WERI-Rb-1 (cell line): ENCODE measurements at regions not wholly inside any gene's neighbourhood (a gene's known extent, or its start where the extent isn't known, plus 50 kb on each side); places are given as distances from the start of the nearest gene placed in this dataset.

Source experiments
- DNase-seq: peaks from one replicate; pipeline ENCODE4 v3.0.0-alpha.2; 2020
- H3K27ac ChIP-seq: fragments of 250-450 bp; sonication (Bioruptor Pico); 2 replicates; pipeline ENCODE4 v1.5.1; 2020; ENCODE audit warnings: mild to moderate bottlenecking, moderate library complexity
- H3K27me3 ChIP-seq: fragments of 250-450 bp; sonication (Bioruptor Pico); 2 replicates; pipeline ENCODE4 v1.5.1; 2021; ENCODE audit warnings: mild to moderate bottlenecking, low read depth, moderate library complexity; ENCODE audit not compliant: insufficient read depth, severe bottlenecking
- H3K36me3 ChIP-seq: fragments of 250-450 bp; sonication (Bioruptor Pico); 2 replicates; pipeline ENCODE4 v1.5.1; 2020; ENCODE audit warnings: mild to moderate bottlenecking, moderate library complexity
- H3K4me3 ChIP-seq: 2 replicates; pipeline ENCODE4 v1.5.1; 2011; ENCODE audit warnings: low read depth, mild to moderate bottlenecking, control low read depth, low read length
- H3K9me3 ChIP-seq: fragments of 250-450 bp; sonication (Bioruptor Pico); 2 replicates; pipeline ENCODE4 v1.5.1; 2021; ENCODE audit warnings: mild to moderate bottlenecking, moderate library complexity; ENCODE audit not compliant: severe bottlenecking
- TF ChIP-seq, protein P1 (sequence below): IDR thresholded peaks from 2 replicates; pipeline ENCODE4 v1.5.1; 2011; ENCODE audit warnings: low read depth, mild to moderate bottlenecking, control low read depth, inconsistent platforms, low read length

- TF ChIP-seq, protein P1, sequence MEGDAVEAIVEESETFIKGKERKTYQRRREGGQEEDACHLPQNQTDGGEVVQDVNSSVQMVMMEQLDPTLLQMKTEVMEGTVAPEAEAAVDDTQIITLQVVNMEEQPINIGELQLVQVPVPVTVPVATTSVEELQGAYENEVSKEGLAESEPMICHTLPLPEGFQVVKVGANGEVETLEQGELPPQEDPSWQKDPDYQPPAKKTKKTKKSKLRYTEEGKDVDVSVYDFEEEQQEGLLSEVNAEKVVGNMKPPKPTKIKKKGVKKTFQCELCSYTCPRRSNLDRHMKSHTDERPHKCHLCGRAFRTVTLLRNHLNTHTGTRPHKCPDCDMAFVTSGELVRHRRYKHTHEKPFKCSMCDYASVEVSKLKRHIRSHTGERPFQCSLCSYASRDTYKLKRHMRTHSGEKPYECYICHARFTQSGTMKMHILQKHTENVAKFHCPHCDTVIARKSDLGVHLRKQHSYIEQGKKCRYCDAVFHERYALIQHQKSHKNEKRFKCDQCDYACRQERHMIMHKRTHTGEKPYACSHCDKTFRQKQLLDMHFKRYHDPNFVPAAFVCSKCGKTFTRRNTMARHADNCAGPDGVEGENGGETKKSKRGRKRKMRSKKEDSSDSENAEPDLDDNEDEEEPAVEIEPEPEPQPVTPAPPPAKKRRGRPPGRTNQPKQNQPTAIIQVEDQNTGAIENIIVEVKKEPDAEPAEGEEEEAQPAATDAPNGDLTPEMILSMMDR = no peak
- H3K27ac ChIP-seq = no peak overlapping the region
- no peak for DNase-seq
- H3K4me3 ChIP-seq = no peak overlapping the region
- H3K36me3 ChIP-seq = no peaks in the 10 kb centered on the region
- H3K27me3 ChIP-seq = no peaks in the 10 kb centered on the region
- H3K9me3 ChIP-seq = no peaks in the 10 kb centered on the region
These were observed 310.7 kb upstream of the DCN start for GRCh38 chr12:91493308-91493707.

- Histone ChIP-seq H3K27ac (no peak overlapping the region), H3K36me3 (no peaks in the 10 kb centered on the region), H3K9me3 (no peaks in the 10 kb centered on the region), H3K4me3 (no peak overlapping the region), H3K27me3 (no peaks in the 10 kb centered on the region)
- no peak for DNase-seq
- TF ChIP-seq, protein P1 = no peak
These were observed 310.0 kb upstream of the DCN start for GRCh38 chr12:91492648-91493047.

DNA sequence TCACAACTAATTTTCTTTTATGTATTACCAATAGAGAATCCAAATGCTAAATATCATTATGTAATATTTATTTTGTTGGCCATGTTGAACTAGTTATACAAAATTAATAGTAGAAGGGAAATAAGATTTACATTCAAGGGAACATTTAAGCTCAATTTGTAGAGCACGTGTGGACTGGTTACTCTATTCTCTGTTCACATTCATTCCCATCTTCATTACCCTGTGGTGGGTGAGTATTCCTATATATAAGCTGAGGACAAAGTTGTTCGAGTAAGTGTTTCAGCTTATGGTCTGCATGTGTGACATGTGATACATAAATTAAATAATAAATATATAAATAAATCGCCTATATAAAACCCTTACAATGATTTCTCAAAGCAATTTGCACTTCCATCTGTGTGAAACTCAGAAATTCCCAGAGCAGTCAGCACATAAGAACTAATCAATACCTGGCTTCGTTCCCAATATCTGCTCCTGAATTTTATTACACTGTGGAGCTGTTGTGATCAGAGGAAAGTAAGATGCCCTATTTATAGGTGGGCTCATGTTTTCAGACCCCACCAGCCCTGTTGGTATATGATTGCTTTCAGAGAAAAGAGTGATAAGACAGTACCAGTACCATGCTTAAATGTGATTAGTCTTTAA is 308.2 kb upstream of the DCN start:
- no peak overlapping the region for H3K27ac ChIP-seq
- no peaks in the 10 kb centered on the region for H3K9me3 ChIP-seq
- no peak overlapping the region for H3K4me3 ChIP-seq
- TF ChIP-seq, protein P1 = no peak
- H3K36me3 ChIP-seq = no peaks in the 10 kb centered on the region
- no peak for DNase-seq
- H3K27me3 ChIP-seq = no peaks in the 10 kb centered on the region

DNA sequence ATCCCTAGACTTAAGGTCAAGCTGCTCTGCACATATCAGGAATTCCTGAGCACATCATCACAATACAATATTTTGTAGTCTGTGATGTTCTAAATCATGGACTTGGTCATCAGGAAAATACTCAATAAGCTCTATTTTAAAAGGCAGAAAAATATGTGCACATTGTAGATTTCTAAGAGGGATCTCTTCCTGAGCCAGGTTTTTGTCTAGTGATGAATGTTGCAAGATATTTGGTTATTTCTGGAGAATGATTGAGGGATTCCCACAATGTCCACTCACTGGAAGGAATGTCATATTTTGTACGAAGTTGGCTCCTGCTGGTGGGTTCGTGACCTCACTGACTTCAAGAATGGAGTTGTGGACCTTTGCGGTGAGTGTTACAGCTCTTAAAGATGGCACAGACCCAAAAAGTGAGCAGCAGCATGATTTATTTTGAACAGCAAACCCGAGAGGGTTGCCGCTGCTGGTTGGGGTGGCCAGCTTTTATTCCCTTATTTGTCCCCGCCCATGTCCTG is 300.9 kb upstream of the DCN start:
- no peaks in the 10 kb centered on the region for H3K36me3 ChIP-seq
- H3K4me3 ChIP-seq = no peak overlapping the region
- H3K9me3 ChIP-seq = no peaks in the 10 kb centered on the region
- no peak overlapping the region for H3K27ac ChIP-seq
- DNase-seq = no peak
- H3K27me3 ChIP-seq = no peaks in the 10 kb centered on the region
- TF ChIP-seq, protein P1 = no peak

- Histone ChIP-seq H3K4me3 (no peak overlapping the region), H3K36me3 (no peaks in the 10 kb centered on the region), H3K9me3 (no peaks in the 10 kb centered on the region), H3K27ac (no peak overlapping the region), H3K27me3 (no peaks in the 10 kb centered on the region)
- no peak for DNase-seq
- TF ChIP-seq, protein P1 = no peak
These were observed 299.6 kb upstream of the DCN start for GRCh38 chr12:91482231-91482630.

- H3K36me3 ChIP-seq = no peaks in the 10 kb centered on the region
- no peak overlapping the region for H3K4me3 ChIP-seq
- H3K27me3 ChIP-seq = no peaks in the 10 kb centered on the region
- H3K9me3 ChIP-seq = no peaks in the 10 kb centered on the region
- TF ChIP-seq, protein P1 = no peak
- H3K27ac ChIP-seq = no peak overlapping the region
- DNase-seq = no peak
These were observed 295.9 kb upstream of the DCN start for GRCh38 chr12:91478500-91478899.
